Breast epithelium (tissue), 3 donors: ENCODE measurements at regions not wholly inside any gene's neighbourhood (a gene's known extent, or its start where the extent isn't known, plus 50 kb on each side); places are given as distances from the start of the nearest gene placed in this dataset.

Experiments used
- POLR2AphosphoS5 ChIP-seq, 3 donors: sonication (generic); formaldehyde crosslinking; IDR thresholded peaks; one replicate each; pipeline ENCODE4 v1.6.1; 2017; ENCODE audit warnings: antibody characterized with exemption in 3 of 3
- TF ChIP-seq, protein P1 (sequence below), 3 donors: fragments of 450-650 bp; IDR thresholded peaks; one replicate each; pipeline ENCODE4 v1.5.1; 2016 to 2017; ENCODE audit warnings: antibody characterized with exemption in 3 of 3, mild to moderate bottlenecking in 3 of 3, moderate library complexity in 3 of 3

DNA sequence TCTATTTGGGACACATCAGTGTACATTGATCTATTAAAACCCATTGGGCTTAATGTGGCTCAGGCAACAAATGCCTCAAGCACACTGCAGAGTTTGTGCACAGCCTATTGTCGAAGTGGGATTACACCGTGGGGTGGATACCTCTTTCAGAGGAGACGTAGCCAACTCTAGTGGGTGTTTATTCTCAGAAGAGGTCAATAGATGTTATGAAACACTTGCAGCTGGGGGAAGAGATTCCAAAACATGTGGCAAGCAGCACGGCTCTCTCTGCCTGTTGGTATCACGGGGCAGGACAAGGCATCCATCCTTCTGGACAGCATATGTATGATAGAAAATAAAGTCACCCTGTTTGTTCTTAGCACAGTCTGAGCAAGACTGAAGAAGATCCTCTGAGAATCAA lies 121.4 kb upstream of the COPS8 start:
- TF ChIP-seq, protein P1, sequence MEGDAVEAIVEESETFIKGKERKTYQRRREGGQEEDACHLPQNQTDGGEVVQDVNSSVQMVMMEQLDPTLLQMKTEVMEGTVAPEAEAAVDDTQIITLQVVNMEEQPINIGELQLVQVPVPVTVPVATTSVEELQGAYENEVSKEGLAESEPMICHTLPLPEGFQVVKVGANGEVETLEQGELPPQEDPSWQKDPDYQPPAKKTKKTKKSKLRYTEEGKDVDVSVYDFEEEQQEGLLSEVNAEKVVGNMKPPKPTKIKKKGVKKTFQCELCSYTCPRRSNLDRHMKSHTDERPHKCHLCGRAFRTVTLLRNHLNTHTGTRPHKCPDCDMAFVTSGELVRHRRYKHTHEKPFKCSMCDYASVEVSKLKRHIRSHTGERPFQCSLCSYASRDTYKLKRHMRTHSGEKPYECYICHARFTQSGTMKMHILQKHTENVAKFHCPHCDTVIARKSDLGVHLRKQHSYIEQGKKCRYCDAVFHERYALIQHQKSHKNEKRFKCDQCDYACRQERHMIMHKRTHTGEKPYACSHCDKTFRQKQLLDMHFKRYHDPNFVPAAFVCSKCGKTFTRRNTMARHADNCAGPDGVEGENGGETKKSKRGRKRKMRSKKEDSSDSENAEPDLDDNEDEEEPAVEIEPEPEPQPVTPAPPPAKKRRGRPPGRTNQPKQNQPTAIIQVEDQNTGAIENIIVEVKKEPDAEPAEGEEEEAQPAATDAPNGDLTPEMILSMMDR (IDR thresholded peaks at IDR 0.05), result no peak
- peak; percentile 14 to 45 (median 39) for TF ChIP-seq POLR2AphosphoS5 (IDR thresholded peaks at IDR 0.05)
